Neural progenitor cell (in vitro differentiated cells): ENCODE measurements at regions not wholly inside any gene's neighbourhood (a gene's known extent, or its start where the extent isn't known, plus 50 kb on each side); places are given as distances from the start of the nearest gene placed in this dataset.

Experiments used
- EZH2 ChIP-seq: fragments of 200-600 bp; sonication (generic); IDR thresholded peaks from 2 replicates; pipeline ENCODE4 v1.6.1; 2017; ENCODE audit warnings: antibody characterized with exemption, mild to moderate bottlenecking, moderate library complexity
- TF ChIP-seq, protein P1 (sequence below): fragments of 200-600 bp; sonication (generic); IDR thresholded peaks from 2 replicates; pipeline ENCODE4 v1.5.1; 2017; ENCODE audit warnings: antibody characterized with exemption, mild to moderate bottlenecking

DNA sequence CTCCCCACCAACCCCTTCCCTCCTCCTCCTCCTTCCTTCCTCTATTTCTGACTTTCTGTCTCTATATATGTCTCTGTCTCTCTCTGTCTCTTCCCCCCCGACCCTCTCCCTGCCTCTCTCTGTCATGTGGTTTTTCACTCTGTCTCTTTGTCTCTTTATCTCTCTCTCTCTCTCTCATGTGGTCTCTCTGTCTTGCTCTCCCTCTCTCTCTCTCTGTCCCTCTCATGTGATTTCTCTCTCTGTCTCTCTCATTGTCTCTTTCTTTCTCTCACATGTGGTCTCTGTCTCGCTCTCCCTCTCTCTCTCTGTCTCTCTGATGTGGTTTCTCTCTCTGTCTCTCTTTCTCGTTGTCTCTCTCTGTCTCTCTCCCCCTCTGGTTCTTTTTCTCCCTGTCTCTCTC is 59.3 kb downstream of the PHETA1 start:
- TF ChIP-seq, protein P1, sequence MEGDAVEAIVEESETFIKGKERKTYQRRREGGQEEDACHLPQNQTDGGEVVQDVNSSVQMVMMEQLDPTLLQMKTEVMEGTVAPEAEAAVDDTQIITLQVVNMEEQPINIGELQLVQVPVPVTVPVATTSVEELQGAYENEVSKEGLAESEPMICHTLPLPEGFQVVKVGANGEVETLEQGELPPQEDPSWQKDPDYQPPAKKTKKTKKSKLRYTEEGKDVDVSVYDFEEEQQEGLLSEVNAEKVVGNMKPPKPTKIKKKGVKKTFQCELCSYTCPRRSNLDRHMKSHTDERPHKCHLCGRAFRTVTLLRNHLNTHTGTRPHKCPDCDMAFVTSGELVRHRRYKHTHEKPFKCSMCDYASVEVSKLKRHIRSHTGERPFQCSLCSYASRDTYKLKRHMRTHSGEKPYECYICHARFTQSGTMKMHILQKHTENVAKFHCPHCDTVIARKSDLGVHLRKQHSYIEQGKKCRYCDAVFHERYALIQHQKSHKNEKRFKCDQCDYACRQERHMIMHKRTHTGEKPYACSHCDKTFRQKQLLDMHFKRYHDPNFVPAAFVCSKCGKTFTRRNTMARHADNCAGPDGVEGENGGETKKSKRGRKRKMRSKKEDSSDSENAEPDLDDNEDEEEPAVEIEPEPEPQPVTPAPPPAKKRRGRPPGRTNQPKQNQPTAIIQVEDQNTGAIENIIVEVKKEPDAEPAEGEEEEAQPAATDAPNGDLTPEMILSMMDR, result no peak
- no peak for TF ChIP-seq EZH2
